ENCODE measurements at regions not wholly inside any gene's neighbourhood (a gene's known extent, or its start where the extent isn't known, plus 50 kb on each side); places are given as distances from the start of the nearest gene placed in this dataset.

GRCh38 chr18:51370996-51371395 lies 173.5 kb upstream of the MEX3C start:
- no peaks in the 10 kb centered on the region; a peak in 1 of 4 replicates for H3K27me3 ChIP-seq (replicated peaks in 1 of 2; ENCODE audit: control insufficient read depth in 2 of 2, insufficient read depth in 2 of 2, low read length in 1 of 2)
- TF ChIP-seq MEF2A (IDR thresholded peaks at IDR 0.05; ENCODE audit: insufficient read depth, low read depth, low read length) (no peak), E4F1 (IDR thresholded peaks at IDR 0.05; ENCODE audit: borderline replicate concordance, partially characterized antibody) (no peak), ATF3 (IDR thresholded peaks at IDR 0.05; ENCODE audit: borderline replicate concordance, extremely low read depth, low read depth, low read length) (no peak), ESRRA (IDR thresholded peaks at IDR 0.05; ENCODE audit: low read length) (no peak), SUPT20H (IDR thresholded peaks at IDR 0.05; ENCODE audit: borderline replicate concordance, control insufficient read depth, low read depth, low read length) (no peak), ATF7 (IDR thresholded peaks at IDR 0.05; ENCODE audit: low read depth) (no peak)
- H3K79me2 ChIP-seq (ENCODE audit: control insufficient read depth, insufficient read depth, low read length), result no peaks in the 10 kb centered on the region
- FAIRE-seq (no peak), DNase-seq (ENCODE audit: low read depth, low spot score) (no peak), ATAC-seq (no peak)
- H4K20me1 ChIP-seq (ENCODE audit: control insufficient read depth, insufficient read depth), result no peaks in the 10 kb centered on the region
- no peak overlapping the region for H3K4me2 ChIP-seq (ENCODE audit: control insufficient read depth, insufficient read depth)
- SMC1A ChIA-PET (ENCODE audit: uncharacterized antibody, unreplicated experiment), result no interaction called here
- no peaks in the 10 kb centered on the region for H3K4me1 ChIP-seq (ENCODE audit: control insufficient read depth, insufficient read depth, low read length)
- no peak overlapping the region for H3K27ac ChIP-seq (ENCODE audit: control insufficient read depth, insufficient read depth)
- WGBS (ENCODE audit: insufficient coverage, insufficient replicate concordance, low lambda C conversion rate, missing lambda C conversion rate), result 45% methylated on average over 3 of the region's 3 CpGs
- CTCF ChIA-PET, result interaction anchor here (0.8 to 1.3 kb wide), 2 partner anchors 22 to 100 kb away, joined by 3 to 4 read pairs; no protein-coding TSS in a partner anchor
- intact Hi-C loops (cut with micrococcal nuclease; ENCODE audit: unreplicated experiment), result no loop called here
- POLR2A ChIA-PET, result no interaction called here
- H3K9me3 ChIP-seq (replicated peaks; ENCODE audit: control insufficient read depth, insufficient read depth, low read length), result no peaks in the 10 kb centered on the region; the same call in 2 of the 3 replicates
- no peak overlapping the region for H3K4me3 ChIP-seq
- no peaks in the 10 kb centered on the region for H3K36me3 ChIP-seq (ENCODE audit: control insufficient read depth in 2 of 2, insufficient read depth in 2 of 2, low read length in 1 of 2)
- RAD21 ChIA-PET (ENCODE audit: unreplicated experiment), result no interaction called here
- no peak overlapping the region for H2AFZ ChIP-seq (ENCODE audit: control insufficient read depth, low read depth, low read length)
- in situ Hi-C loops (cut with MboI), result no loop called here
- no TSS peak for BruUV-seq (replicated peaks)
- H3K9ac ChIP-seq (ENCODE audit: control insufficient read depth, insufficient read depth, low read length), result no peak overlapping the region

All from GM12878 (cell line).